C4-2B (cell line): ENCODE measurements at regions not wholly inside any gene's neighbourhood (a gene's known extent, or its start where the extent isn't known, plus 50 kb on each side); places are given as distances from the start of the nearest gene placed in this dataset.

ENCODE experiments used
- ZFX ChIP-seq: fragments of 450-650 bp; IDR thresholded peaks from 2 replicates; pipeline ENCODE4 v1.6.1; 2017
- TF ChIP-seq, protein P1 (sequence below): fragments of 450-650 bp; conservative IDR thresholded peaks from 2 replicates; pipeline ENCODE4 v1.5.1; 2017; ENCODE audit warnings: mild to moderate bottlenecking

- TF ChIP-seq, protein P1, sequence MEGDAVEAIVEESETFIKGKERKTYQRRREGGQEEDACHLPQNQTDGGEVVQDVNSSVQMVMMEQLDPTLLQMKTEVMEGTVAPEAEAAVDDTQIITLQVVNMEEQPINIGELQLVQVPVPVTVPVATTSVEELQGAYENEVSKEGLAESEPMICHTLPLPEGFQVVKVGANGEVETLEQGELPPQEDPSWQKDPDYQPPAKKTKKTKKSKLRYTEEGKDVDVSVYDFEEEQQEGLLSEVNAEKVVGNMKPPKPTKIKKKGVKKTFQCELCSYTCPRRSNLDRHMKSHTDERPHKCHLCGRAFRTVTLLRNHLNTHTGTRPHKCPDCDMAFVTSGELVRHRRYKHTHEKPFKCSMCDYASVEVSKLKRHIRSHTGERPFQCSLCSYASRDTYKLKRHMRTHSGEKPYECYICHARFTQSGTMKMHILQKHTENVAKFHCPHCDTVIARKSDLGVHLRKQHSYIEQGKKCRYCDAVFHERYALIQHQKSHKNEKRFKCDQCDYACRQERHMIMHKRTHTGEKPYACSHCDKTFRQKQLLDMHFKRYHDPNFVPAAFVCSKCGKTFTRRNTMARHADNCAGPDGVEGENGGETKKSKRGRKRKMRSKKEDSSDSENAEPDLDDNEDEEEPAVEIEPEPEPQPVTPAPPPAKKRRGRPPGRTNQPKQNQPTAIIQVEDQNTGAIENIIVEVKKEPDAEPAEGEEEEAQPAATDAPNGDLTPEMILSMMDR, result no peak
- no peak for TF ChIP-seq ZFX
Observed at GRCh38 chr6:166806217-166806838, 150.0 kb downstream of the RNASET2 start.
